ENCODE measurements at regions not wholly inside any gene's neighbourhood (a gene's known extent, or its start where the extent isn't known, plus 50 kb on each side); places are given as distances from the start of the nearest gene placed in this dataset.
A peak's percentile ranks its signal among the peaks of the same experiment; 100 is the strongest.
"Not testable (repeated sequence)": the region's sequence is repeated elsewhere in the genome, so short reads cannot be mapped to it uniquely, and the experiment has no call there.

DNA sequence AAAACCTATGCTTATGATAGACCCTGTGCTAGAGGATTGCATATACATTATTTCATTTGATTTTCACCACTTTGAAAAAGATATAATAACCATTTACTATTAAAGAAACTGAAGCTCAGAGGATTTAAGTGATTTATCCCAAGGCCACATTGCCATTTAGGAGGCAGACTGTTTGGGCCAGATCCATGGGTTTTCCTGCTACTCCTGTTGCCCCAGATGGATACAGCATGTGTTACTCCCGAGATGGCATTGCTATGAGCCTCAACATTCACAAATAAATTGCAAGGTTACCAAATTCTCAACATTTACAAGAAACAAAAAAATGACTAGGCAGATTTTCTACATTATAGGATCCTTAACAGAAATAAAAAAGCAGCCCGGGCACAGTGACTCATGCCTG is 322.1 kb upstream of the SOX9 start:
- no peak for DNase-seq

- no peak for DNase-seq
Observed at GRCh38 chr17:71799657-71800056, 321.2 kb upstream of the SOX9 start.

- DNase-seq: peak in 29 of 56 donors; percentile 3 to 66 (median 13)
Observed at GRCh38 chr17:71801301-71801700, 319.5 kb upstream of the SOX9 start.

DNA sequence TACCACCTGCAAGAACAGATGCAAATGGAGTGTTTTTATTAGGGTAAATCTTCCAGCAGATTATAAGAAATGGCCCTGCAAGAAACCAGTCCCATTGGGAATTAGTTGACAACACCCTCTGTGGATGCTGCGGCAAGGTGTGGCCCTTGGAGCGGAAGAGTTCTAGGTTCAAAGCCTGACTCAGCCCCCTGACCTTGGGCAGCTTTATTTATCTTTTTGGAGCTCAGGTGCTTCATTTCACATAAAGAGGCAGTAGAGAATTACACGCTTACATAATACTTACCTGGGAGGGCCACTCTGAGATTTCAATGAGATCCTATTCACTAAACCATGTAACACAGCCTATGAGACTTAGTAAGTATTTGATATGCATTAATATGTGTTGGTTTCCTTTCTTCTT is 318.2 kb upstream of the SOX9 start:
- no peak for DNase-seq

GRCh38 chr17:71803656-71804284 is 317.1 kb upstream of the SOX9 start:
- DNase-seq: no peak

GRCh38 chr17:71809537-71809936 is 311.3 kb upstream of the SOX9 start:
- no peak for DNase-seq

DNA sequence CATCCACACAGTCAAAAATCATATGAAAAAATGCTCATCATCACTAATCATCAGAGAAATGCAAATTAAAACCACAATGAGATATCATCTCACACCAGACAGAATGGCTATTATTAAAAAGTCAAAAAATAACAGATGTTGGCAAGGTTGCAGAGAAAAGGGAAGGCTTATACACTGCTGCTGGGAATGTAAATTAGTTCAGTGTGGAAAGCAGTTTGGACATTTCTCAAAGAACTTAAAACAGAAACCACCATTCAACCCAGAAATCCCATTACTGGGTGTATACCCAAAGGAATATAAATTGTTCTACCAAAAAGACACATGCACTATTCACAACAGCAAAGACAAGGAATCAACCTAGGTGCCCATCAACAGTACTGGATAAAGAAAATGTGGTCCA is 307.0 kb upstream of the SOX9 start:
- not testable (repeated sequence) for DNase-seq

- DNase-seq: no peak
Observed at GRCh38 chr17:71821511-71821910, 299.3 kb upstream of the SOX9 start.

GRCh38 chr17:71824671-71825070 is 296.1 kb upstream of the SOX9 start:
- DNase-seq: no peak

DNA sequence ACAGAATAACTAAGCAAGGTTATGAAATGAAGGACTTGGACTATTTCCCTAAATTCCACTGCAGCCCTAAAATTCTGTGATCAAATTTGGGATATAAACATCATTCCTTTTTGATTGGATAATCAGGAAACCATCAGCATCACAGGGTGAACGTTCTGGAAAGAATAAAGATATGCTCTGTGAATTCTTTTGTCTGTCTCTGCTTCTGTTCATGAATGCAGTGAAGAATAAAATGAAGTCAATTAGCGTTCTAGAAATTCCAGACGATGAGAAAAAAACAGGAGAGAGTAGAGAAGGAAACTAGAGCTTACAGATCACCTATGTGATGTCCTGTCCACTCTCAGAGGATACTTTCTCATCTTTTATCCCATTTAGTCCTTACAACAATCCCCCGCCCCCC is 295.1 kb upstream of the SOX9 start:
- DNase-seq: no peak

- peak in 51 of 56 donors; percentile 11 to 88 (median 61) for DNase-seq
Observed at GRCh38 chr17:71828182-71828596, 292.6 kb upstream of the SOX9 start.

- DNase-seq: peak in 19 of 56 donors; percentile 1 to 49 (median 14)
Observed at GRCh38 chr17:71830866-71831265, 290.0 kb upstream of the SOX9 start.

GRCh38 chr17:71842986-71843385 is 277.8 kb upstream of the SOX9 start:
- no peak for DNase-seq

DNA sequence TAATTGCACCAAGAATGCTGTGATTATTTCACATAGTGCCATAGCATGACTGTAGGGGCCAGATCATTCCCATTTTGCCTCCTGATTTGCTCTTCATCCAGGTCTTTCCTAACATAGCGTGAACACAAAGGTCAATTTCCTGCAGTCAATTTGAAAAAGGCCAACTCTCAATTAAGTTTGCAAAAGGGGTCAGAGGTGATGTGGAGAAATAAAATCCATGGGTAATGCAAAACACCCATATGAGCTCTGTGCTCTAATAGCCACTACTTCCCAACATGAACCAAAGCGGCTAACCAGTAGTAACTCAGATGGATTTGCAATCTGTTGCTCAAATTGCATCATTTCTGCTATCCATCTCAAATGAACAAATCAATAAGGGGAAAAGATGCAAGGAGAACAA is 275.5 kb upstream of the SOX9 start:
- no peak for DNase-seq

DNA sequence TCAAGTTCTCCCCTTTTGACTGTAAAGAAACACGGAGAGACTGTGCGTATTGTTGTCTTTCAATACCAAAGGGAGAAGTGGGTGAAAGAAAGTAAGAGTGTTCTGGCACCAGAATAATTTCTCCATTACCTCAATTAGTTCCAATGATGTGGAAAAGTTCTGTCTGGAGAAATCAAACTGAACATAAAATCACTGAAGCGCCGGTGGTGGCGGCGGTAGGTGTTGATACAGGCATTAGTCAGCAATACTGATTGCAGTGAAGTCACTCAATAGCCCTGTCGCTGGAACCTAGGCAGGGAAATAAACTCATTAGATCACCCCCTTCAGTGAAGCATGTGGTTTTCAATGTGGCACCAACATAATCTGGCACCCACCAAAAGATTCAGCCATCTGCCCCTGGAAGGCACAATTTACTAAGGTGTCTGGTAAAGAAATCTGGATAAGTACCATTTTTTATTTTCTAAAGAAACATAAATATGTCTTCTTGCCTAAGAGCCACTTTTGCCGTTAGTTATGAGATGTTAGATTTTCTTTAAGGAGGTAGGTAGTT is 274.2 kb upstream of the SOX9 start:
- no peak for DNase-seq

- DNase-seq: no peak
Observed at GRCh38 chr17:71849783-71850768, 270.7 kb upstream of the SOX9 start.

- DNase-seq: no peak
Observed at GRCh38 chr17:71850812-71851211, 270.0 kb upstream of the SOX9 start.

- DNase-seq: no peak
Observed at GRCh38 chr17:71855010-71855409, 265.8 kb upstream of the SOX9 start.

GRCh38 chr17:71864755-71865154 is 256.1 kb upstream of the SOX9 start:
- no peak for DNase-seq

DNA sequence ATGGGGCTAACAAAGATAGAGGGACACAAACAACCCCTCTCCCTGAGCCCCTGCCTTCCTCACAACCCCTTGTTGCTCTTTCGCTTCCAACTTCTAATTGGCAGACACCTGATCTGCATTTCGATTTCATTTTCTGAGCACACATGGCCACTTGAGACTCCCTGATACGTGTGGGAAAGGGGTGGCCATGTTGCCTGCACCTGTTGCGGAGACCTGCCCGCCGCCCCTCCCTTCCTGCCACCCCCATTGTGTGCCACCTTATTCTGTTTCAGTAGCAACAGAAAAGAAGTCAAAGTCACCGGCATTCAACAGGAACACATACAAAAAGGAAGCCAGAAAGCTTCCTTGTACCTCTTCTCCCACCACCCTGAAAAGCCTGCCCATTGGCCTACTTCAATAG is 254.7 kb upstream of the SOX9 start:
- DNase-seq: no peak

DNA sequence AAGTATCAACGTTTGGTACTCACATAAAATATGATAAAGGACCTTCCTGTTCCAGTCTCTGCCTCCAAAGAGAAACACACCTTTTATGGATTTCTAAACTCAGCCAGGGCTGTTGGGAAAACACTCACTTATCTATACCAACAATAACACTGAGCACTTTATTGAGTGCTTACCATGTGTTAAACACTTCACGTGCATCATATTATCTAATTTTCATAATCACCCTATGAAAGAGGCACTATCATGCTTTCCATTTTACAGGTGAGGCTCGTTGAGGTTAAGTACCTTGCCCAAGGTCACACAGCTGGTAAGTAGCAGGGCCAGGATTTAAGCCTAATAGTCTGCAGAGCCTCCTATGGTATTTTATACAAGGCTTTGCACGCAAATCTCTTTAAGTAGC is 251.5 kb upstream of the SOX9 start:
- no peak for DNase-seq

- DNase-seq: no peak
Observed at GRCh38 chr17:71869841-71870545, 250.8 kb upstream of the SOX9 start.
